AG10803 (cell line): ENCODE measurements at regions not wholly inside any gene's neighbourhood (a gene's known extent, or its start where the extent isn't known, plus 50 kb on each side); places are given as distances from the start of the nearest gene placed in this dataset.

ENCODE experiments used
- DNase-seq: peaks from one replicate; pipeline ENCODE4 v3.0.0; 2010; ENCODE audit warnings: low read depth
- H3K4me3 ChIP-seq: 2 replicates; pipeline ENCODE4 v1.5.1; 2011; ENCODE audit warnings: mild to moderate bottlenecking, low read length, control low read depth
- TF ChIP-seq, protein P1 (sequence below): conservative IDR thresholded peaks from 2 replicates; pipeline ENCODE4 v1.5.1; 2011; ENCODE audit warnings: mild to moderate bottlenecking, low read length, control low read depth, inconsistent platforms

DNA sequence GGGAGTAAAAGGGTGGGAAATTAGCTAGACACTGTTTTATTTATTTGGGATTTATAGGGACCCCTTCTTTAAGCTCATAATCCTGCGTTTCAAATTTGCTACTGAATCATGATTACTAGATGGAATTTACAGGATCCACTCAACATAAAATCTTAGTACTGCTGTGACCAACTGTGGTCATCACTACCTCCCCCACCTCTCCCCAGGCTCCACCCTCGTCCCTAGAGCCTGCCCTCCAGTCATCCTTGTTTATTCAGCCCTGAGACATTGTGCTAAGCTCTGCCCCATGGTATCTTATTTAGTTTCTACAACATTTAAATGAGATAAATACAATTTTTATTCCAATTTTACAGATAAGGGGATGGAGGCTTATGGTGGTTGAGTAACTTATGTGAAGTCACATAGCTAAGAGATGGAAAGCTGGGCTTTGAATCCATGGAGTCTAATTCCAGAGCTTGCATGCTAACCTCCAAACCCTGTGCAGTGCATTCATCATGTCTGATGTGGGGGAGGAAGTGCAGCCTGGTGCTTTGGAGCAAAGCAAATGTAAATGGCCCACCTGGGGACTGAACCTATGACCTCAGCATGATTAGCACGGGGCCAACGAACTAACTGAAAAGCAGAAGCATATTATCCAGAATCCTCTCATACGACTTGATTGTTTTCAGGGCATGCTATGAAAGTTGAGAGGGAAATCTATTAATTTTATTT is 502.4 kb downstream of the TMEM182 start:
- TF ChIP-seq, protein P1, sequence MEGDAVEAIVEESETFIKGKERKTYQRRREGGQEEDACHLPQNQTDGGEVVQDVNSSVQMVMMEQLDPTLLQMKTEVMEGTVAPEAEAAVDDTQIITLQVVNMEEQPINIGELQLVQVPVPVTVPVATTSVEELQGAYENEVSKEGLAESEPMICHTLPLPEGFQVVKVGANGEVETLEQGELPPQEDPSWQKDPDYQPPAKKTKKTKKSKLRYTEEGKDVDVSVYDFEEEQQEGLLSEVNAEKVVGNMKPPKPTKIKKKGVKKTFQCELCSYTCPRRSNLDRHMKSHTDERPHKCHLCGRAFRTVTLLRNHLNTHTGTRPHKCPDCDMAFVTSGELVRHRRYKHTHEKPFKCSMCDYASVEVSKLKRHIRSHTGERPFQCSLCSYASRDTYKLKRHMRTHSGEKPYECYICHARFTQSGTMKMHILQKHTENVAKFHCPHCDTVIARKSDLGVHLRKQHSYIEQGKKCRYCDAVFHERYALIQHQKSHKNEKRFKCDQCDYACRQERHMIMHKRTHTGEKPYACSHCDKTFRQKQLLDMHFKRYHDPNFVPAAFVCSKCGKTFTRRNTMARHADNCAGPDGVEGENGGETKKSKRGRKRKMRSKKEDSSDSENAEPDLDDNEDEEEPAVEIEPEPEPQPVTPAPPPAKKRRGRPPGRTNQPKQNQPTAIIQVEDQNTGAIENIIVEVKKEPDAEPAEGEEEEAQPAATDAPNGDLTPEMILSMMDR, result no peak
- DNase-seq, result no peak

DNA sequence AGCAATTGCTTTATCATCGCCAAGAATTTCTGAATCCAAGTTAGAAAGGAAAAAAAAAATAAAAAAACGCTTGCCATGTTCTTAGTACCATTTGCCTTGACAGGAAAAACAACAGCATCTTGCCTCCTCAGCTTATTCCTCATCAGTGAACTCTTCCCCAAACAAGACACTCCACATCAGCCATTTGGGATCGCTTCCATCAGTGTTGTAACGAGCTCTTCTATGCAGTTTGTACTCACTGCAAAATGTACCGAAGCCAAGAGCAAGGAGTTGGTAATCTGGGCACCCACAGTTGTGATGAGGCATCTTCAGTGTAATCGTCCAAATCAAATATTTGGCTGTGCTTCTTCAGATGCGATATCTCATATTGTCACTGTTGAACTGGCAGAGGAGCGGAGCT is 503.7 kb downstream of the TMEM182 start:
- DNase-seq, result no peak
- no peak overlapping the region for H3K4me3 ChIP-seq
- TF ChIP-seq, protein P1, result no peak

More for the DNA sequence above, 502.4 kb downstream of the TMEM182 start:
- no peak overlapping the region for H3K4me3 ChIP-seq

DNA sequence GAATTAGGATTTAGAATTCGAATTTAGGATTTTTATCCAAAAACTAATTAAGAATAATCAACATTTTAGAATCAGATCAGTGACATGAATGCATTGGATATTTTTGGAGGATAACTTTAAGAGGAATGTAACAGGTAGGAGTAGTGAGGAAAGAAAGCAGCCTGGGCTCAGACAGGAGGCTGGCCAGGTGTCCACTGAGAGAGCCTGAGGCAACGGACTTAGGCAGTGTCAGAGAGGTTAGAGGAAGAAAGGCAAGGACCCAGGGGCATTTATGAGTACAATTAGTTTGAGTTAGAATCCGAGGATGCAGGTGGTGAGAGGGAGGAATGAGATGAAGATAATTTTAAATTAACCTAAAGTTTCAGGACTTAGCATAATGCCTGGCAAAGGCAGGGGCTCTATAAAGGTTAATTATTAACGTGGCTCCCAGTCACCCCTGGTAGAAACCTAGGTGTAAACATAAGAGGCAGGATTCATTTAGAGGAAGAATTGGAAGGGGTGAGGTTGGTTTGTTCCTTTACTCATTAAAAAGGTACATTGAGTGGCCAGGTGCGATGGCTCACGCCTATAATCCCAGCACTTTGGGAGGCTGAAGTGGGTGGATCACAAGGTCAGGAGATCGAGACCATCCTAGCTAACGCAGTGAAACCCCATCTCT is 507.1 kb downstream of the TMEM182 start:
- no peak overlapping the region for H3K4me3 ChIP-seq
- TF ChIP-seq, protein P1, result no peak
- DNase-seq, result no peak

DNA sequence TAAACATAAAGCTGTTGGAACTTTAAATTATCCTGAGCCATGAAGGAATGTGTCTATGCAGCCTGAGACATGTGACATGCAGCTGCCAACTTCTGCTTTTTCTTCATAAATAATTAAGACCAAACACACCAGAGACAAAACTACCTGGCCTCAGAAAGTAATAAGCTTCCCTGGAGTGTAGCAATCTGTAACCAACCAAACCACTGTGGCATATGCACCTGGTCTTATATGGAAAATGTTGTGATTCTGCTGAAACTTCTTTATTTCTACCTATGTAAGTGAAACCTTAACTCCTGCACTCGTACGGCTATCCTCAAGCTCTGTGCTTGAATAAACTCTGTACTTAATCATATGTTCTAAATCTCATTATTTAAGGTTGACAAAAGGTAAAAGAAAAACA is 515.0 kb downstream of the TMEM182 start:
- H3K4me3 ChIP-seq, result no peak overlapping the region
- no peak for DNase-seq
- TF ChIP-seq, protein P1, result no peak

DNA sequence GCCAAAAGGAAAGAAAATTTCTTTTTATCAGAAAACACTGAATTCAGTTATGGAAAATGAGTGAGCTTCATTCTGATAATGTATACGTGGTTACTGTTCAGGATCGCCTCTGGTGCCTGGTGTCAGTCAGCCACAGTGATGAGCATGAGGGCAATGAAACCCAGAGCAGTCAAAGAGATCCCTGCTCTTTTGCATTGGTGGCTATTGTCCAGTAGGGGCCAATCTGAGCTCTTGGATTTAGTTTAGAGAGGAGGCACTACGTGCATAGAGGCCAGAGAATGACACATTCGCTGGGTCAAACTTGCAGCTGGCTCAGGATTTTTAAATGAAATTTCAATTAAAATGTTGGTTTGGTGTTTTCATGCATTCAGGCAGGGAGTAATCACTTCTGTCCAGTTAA is 522.9 kb downstream of the TMEM182 start:
- TF ChIP-seq, protein P1, result no peak
- no peak overlapping the region for H3K4me3 ChIP-seq
- no peak for DNase-seq

DNA sequence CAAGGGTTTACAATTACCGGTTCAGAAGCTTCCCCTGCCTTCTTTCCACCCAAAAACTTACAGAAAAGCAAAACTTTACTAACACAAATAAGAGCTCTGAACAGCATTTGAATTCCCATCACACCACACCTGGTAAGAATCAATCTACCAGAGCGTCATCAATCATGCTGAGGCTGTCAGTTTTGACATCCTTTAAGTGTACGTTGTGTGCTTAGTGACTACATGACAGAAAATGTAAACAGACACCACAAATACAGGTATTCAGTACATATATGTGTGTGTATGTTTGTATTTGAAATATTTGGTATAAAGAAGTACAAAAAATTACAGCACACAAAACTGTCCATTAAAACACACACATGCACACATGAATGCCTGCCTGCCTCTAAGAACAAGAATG is 523.5 kb downstream of the TMEM182 start:
- TF ChIP-seq, protein P1, result no peak
- no peak overlapping the region for H3K4me3 ChIP-seq
- DNase-seq, result no peak

DNA sequence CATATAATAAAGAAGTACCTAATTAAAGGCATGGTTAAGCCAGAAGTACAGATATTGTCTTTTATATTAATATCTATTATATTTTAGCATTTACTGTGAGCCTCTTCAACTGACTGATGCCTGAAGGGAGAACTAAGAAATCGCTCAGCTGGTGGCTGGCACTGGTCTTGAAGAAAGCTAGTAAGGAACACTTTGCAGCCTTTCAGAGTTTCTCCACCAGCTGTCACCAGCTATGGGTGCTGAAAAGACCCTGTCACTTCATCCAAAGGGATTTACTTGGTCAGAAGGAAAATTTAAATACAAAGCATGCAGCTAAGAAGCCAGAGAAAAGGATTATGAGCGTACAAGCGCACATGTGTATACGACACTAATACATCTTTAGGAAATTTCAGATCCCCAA is 525.9 kb downstream of the TMEM182 start:
- DNase-seq, result no peak
- no peak overlapping the region for H3K4me3 ChIP-seq
- TF ChIP-seq, protein P1, result no peak
